OCI-LY7 (cell line): ENCODE measurements at regions not wholly inside any gene's neighbourhood (a gene's known extent, or its start where the extent isn't known, plus 50 kb on each side); places are given as distances from the start of the nearest gene placed in this dataset.
"Not testable (repeated sequence)": the region's sequence is repeated elsewhere in the genome, so short reads cannot be mapped to it uniquely, and the experiment has no call there.

Experiments
- CTCF ChIP-seq: fragments of 200-600 bp; sonication (generic); conservative IDR thresholded peaks from 2 replicates; pipeline ENCODE4 v1.5.1; 2014; ENCODE audit warnings: mild to moderate bottlenecking, antibody characterized with exemption, low read length, moderate library complexity, mixed read lengths
- EZH2phosphoT487 ChIP-seq: fragments of 200-600 bp; sonication (generic); IDR thresholded peaks from 2 replicates; pipeline ENCODE4 v1.6.1; 2018; ENCODE audit warnings: low read depth, borderline replicate concordance, mild to moderate bottlenecking, mixed run types, antibody characterized with exemption, low read length, moderate library complexity, mixed read lengths

GRCh38 chr6:27823714-27824210 lies 88.4 kb downstream of the OR2B2 start:
- not testable (repeated sequence) for TF ChIP-seq CTCF, EZH2phosphoT487
